Lung microvascular endothelial cell (primary cell): ENCODE measurements at regions not wholly inside any gene's neighbourhood (a gene's known extent, or its start where the extent isn't known, plus 50 kb on each side); places are given as distances from the start of the nearest gene placed in this dataset.
A peak's percentile ranks its signal among the peaks of the same experiment; 100 is the strongest.

Experiments used
- DNase-seq, 2 donors: peaks; one replicate each; pipeline versions ENCODE4 v3.0.0 to v3.0.0-alpha.2; 2010; ENCODE audit warnings: low read depth in 2 of 2

DNA sequence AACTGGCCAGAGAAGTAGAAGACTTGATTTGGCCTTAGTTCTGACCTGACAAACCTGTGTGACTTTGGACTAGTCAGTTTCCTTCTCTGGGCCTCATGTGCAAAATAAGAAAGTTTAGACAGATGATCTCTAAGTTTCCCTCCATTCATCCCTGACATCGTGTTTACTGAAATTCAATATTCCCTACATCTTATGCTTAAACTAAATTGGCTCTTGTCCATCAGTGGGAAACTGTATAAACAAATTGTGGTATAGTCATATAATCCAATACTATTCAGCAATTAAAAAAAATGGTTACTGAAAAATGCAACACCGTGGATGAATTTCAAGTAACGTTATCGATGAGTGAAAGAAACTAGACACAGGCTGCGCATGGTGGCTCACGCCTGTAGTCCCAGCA, 64.4 kb upstream of the HRH1 start:
- no peak for DNase-seq

DNA sequence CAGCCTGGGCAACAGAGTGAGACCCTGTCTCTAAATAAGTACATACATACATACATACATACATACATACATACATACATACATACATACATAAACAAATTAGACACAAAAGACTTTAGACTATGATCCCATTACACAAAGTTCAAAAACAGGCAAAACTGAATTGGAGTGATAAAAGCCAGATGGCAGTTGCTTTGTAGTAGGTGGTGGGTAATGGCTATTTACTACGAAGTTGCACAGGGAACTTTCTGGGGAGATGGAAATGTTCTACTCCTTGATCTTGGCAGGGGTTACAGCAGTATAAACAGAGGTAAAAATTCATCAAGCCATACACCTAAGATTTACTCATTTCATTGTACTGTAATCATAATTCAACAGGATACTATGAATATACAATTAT, 63.7 kb upstream of the HRH1 start:
- no peak for DNase-seq

DNA sequence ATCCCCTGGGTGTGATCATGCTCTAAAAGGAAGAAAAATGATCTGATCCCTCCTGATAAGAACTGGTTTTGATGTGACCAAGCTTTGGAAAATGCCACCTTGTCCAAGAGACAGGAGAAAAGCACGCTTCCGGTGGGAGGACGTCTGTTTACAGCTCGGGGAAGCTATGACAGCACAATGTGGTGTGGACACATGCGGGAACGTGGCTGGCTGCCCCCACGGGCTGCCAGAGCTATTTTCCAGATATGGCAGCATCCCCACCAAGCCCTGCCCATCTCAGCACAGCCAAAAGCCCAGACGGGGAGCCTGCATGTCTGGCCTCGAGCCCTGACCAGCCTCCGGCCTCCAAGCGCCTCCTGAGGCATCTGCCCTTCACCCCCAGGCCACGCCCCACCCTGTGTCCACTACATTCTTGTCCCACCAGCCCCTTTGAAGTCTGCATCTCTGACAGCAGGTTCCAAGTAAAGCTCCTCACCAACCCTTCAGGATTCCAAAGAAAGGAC, 63.2 kb upstream of the HRH1 start:
- peak; percentile 29 to 57 for DNase-seq

DNA sequence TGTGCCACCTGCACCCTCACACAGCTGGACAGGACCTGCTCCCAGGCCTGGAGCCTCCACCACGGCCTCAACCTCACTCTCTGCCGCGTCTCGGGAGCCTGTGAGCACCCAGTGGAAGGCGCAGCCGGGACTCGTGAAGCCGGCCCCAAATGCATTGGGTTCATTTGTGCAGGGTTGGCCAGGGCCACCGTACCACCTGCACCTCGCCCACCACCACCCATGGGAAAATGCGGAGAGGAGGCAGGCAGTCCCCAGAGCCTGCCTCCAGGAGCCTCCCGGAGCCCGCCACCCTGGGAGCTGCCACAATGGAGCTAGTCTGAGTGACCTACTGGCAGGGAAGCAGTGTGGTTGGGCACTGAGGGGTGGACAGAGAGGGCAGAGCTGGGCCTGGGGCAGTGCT, 62.5 kb upstream of the HRH1 start:
- no peak for DNase-seq

DNA sequence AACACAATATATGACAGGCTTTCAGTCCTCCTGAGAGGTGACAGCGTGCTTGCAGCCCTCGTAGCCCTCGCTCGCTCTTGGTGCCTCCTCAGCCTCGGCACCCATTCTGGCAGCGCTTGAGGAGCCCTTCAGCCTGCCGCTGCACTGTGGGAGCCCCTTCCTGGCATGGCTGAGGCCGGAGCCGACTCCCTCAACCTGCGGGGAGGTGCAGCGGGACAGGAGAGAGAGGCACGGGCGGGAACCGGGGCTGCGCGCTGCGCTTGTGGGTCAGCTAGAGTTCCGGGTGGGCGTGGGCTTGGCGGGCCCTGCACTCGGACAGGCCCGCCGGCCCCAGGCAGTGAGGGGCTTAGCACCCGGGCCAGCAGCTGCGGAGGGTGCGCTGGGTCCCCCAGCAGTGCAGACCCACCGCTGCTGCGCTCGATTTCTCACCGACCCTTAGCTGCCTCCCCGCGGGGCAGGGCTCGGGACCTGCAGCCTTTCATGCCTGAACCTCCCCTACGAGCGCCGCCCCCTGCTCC, 60.4 kb upstream of the HRH1 start:
- DNase-seq = no peak

DNA sequence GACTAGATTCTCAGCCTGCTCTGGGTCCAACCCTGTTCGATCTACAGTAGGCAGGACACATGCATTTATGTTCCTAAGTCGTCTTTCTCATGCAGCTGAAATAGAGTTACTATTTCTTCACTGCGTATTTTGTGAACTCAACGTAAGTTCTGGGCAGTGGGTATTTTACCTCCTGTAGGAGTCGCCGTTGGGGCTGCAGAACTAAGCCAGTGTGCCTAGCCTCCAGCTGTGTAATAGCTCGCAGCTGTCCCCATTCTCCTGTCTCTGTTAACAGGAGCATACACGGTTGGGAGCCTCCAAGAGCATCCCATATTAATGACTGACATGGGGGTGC, 58.4 kb upstream of the HRH1 start:
- no peak for DNase-seq

DNA sequence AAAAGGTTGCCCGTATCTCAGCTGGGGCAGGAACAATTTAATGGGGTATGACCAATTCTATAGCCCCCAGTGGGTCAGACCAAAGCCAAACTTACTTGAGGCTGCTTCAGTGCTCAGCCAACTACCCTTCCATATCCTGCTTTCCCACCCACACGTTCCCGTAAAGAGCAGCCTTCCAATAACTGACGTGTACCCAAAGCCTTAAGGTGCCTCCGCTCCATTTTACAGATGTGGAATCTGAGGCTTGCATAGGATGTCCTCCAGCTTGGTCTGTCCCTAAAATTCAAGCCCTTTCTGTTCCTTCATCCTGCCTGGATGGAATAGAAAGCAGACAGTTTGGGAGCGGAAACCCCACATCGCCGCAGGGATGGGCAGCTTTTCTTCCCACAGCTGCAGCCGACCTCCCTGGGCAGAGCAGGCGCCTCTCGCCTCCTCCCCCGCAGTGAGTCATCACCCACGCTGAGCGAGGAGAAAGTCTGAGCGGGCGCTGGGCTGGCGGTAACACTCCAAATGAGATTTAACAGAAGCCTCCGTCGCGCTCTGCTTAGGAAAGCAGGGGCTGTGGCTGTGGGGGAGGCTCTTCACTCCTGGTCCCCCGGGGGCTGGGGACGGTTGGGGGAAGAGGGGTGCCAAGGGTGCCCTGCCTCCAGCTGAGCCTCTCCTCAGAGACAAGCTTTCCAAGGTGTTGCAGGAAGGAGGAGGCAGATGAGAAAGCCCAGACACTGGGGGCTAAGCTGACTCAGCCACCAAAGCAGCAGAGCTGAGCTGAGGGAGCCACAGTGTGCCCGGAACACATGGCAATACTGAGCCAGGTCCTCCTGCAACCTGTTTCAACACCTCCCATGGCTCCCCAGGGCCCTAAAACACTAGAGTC, 57.8 kb upstream of the HRH1 start:
- DNase-seq = peak; percentile 50 to 84

DNA sequence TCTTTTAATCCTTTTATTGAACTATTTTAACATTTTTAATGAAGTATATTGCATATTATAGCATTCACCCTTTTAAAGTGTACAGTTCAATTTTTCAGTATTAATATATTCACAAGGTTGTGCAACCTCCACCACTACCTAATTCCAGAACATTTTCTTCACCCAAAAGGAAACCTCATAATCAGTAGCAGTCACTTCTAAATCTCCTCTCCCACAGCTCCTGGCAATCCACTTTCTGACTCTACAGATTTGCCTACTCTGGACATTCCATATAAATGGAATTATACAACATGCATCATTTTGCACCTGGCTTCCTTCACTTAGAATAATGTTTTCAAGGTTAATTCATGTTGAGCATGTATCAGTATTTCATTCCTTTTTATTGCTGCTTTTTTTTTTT, 55.0 kb upstream of the HRH1 start:
- no peak for DNase-seq
